Stomach (tissue), 8 donors: ENCODE measurements at regions not wholly inside any gene's neighbourhood (a gene's known extent, or its start where the extent isn't known, plus 50 kb on each side); places are given as distances from the start of the nearest gene placed in this dataset.
"Not testable (repeated sequence)": the region's sequence is repeated elsewhere in the genome, so short reads cannot be mapped to it uniquely, and the experiment has no call there.

ENCODE experiments used
- DNase-seq, 2 donors: peaks; one replicate each; pipeline versions ENCODE4 v3.0.0 to v3.0.0-alpha.2; 2013 to 2019
- H3K27ac ChIP-seq, 5 donors: fragments of 200-600 bp in 4 of 5; sonication (generic) in 4 of 5; one replicate each; pipeline ENCODE4 v1.5.1; 2013 to 2019; ENCODE audit warnings: mild to moderate bottlenecking in 1 of 5, moderate library complexity in 1 of 5
- H3K27me3 ChIP-seq, 3 donors: fragments of 200-600 bp; sonication (generic); one replicate each; pipeline ENCODE4 v1.5.1; 2017 to 2019; ENCODE audit warnings: mixed run types in 1 of 3
- H3K36me3 ChIP-seq, 4 donors: fragments of 200-600 bp; sonication (generic); 1 replicate in 3 of 4; 2 replicates in 1 of 4; pipeline ENCODE4 v1.5.1; 2016 to 2019
- H3K4me1 ChIP-seq, 4 donors: fragments of 200-600 bp; sonication (generic); one replicate each; pipeline ENCODE4 v1.5.1; 2016 to 2019
- H3K4me3 ChIP-seq, 4 donors: fragments of 200-600 bp; sonication (generic) in 3 of 4; one replicate each; pipeline ENCODE4 v1.5.1; 2016 to 2019; ENCODE audit warnings: mild to moderate bottlenecking in 1 of 4
- H3K9me3 ChIP-seq, 4 donors: fragments of 200-600 bp; sonication (generic); one replicate each; pipeline ENCODE4 v1.5.1; 2016 to 2019
- EP300 ChIP-seq: sonication (generic); formaldehyde crosslinking; IDR thresholded peaks from one replicate; pipeline ENCODE4 v1.6.1; 2017; ENCODE audit warnings: antibody characterized with exemption
- POLR2A ChIP-seq, 4 donors: fragments of 450-650 bp; IDR thresholded peaks; one replicate each; pipeline ENCODE4 v1.6.1; 2016; ENCODE audit warnings: antibody characterized with exemption in 4 of 4, control low read depth in 2 of 4, mild to moderate bottlenecking in 1 of 4, moderate library complexity in 1 of 4
- POLR2AphosphoS5 ChIP-seq, 3 donors: sonication (generic); formaldehyde crosslinking; IDR thresholded peaks; one replicate each; pipeline ENCODE4 v1.6.1; 2016; ENCODE audit warnings: antibody characterized with exemption in 3 of 3
- WGBS, 5 donors: extraction: QIAGEN DNeasy Blood & Tissue Kit in 3 of 5; methylation state at CpG; one replicate each; pipeline versions ENCODE4 v1.1.5 to v1.1.7; 2013 to 2018; 5-methylcytosine and 5-hydroxymethylcytosine counted together
- intact Hi-C: fragments of 100-400 bp; cut with DNase I; formaldehyde crosslinking; loops from one replicate; pipeline ENCODE4 v1.15.1; 2023; ENCODE audit warnings: low total_unique reads
- TF ChIP-seq, protein P1 (sequence below), 7 experiments: fragments of 450-650 bp in 4 of 7; fragments of 200-600 bp in 3 of 7; sonication (generic) in 3 of 7; IDR thresholded peaks; one replicate each; pipeline ENCODE4 v1.5.1; 2016 to 2019; ENCODE audit warnings: antibody characterized with exemption in 7 of 7, control low read depth in 2 of 7, mild to moderate bottlenecking in 1 of 7
- donor health status: healthy with polysubstance abuse.
- donor health status: Bipolar disorder and iron deficiency.
- donor health status: healthy.

GRCh38 chr2:163133602-163134001, 295.0 kb upstream of the KCNH7 start:
- no peak for DNase-seq
- no peak for TF ChIP-seq POLR2A (IDR thresholded peaks at IDR 0.05)
- TF ChIP-seq, protein P1, sequence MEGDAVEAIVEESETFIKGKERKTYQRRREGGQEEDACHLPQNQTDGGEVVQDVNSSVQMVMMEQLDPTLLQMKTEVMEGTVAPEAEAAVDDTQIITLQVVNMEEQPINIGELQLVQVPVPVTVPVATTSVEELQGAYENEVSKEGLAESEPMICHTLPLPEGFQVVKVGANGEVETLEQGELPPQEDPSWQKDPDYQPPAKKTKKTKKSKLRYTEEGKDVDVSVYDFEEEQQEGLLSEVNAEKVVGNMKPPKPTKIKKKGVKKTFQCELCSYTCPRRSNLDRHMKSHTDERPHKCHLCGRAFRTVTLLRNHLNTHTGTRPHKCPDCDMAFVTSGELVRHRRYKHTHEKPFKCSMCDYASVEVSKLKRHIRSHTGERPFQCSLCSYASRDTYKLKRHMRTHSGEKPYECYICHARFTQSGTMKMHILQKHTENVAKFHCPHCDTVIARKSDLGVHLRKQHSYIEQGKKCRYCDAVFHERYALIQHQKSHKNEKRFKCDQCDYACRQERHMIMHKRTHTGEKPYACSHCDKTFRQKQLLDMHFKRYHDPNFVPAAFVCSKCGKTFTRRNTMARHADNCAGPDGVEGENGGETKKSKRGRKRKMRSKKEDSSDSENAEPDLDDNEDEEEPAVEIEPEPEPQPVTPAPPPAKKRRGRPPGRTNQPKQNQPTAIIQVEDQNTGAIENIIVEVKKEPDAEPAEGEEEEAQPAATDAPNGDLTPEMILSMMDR (IDR thresholded peaks at IDR 0.05): no peak
- TF ChIP-seq EP300: no peak
- TF ChIP-seq POLR2AphosphoS5 (IDR thresholded peaks at IDR 0.05): no peak
- H3K4me3 ChIP-seq: no peak overlapping the region
- no peaks in the 10 kb centered on the region for H3K4me1 ChIP-seq
- intact Hi-C loops: no loop called here
- H3K36me3 ChIP-seq: no peaks in the 10 kb centered on the region
- no peak overlapping the region for H3K27ac ChIP-seq
- H3K9me3 ChIP-seq: peaks cover 0 to 2% (median 0%) of the 10 kb centered on the region in 4 donors
- H3K27me3 ChIP-seq: no peaks in the 10 kb centered on the region

- no peaks in the 10 kb centered on the region for H3K27me3 ChIP-seq
- H3K4me1 ChIP-seq: no peaks in the 10 kb centered on the region
- no peak overlapping the region for H3K4me3 ChIP-seq
- TF ChIP-seq, protein P1 (IDR thresholded peaks at IDR 0.05): peak in 1 of 7 experiments; percentile 33
- no peak for TF ChIP-seq EP300
- no peaks in the 10 kb centered on the region for H3K9me3 ChIP-seq
- no peak overlapping the region for H3K27ac ChIP-seq
- intact Hi-C loops: no loop called here
- peak in 1 of 2 donors; percentile 7 for DNase-seq
- WGBS, 5 donors: 4 to 39% (median 6%) methylated on average over 3 of the region's 3 CpGs
- no peaks in the 10 kb centered on the region for H3K36me3 ChIP-seq
These were observed 294.3 kb upstream of the KCNH7 start for GRCh38 chr2:163132850-163133249.

GRCh38 chr2:163132207-163132606, 293.6 kb upstream of the KCNH7 start:
- H3K27ac ChIP-seq, H3K4me3 ChIP-seq, H3K9me3 ChIP-seq, DNase-seq, H3K27me3 ChIP-seq, H3K4me1 ChIP-seq, intact Hi-C loops, H3K36me3 ChIP-seq: not testable (repeated sequence)
- WGBS, 5 donors: 87 to 91% (median 90%) methylated on average over 2 of the region's 2 CpGs

GRCh38 chr2:163123526-163123925, 285.0 kb upstream of the KCNH7 start:
- Histone ChIP-seq H3K4me1 (no peaks in the 10 kb centered on the region), H3K27ac (no peak overlapping the region), H3K36me3 (no peaks in the 10 kb centered on the region), H3K9me3 (no peaks in the 10 kb centered on the region), H3K27me3 (no peaks in the 10 kb centered on the region), H3K4me3 (no peak overlapping the region)
- no peak for DNase-seq
- no peak for TF ChIP-seq EP300
- TF ChIP-seq POLR2AphosphoS5 (IDR thresholded peaks at IDR 0.05): no peak
- TF ChIP-seq, protein P1 (IDR thresholded peaks at IDR 0.05): no peak
- no peak for TF ChIP-seq POLR2A (IDR thresholded peaks at IDR 0.05)
- intact Hi-C loops: no loop called here
- 32 to 62% (median 52%) methylated on average over 1 of the region's 1 CpG for WGBS, 5 donors

- no peak for DNase-seq
- TF ChIP-seq, protein P1 (IDR thresholded peaks at IDR 0.05): no peak
- no peaks in the 10 kb centered on the region for H3K27me3 ChIP-seq
- no peak overlapping the region for H3K4me3 ChIP-seq
- no peaks in the 10 kb centered on the region for H3K4me1 ChIP-seq
- no peaks in the 10 kb centered on the region for H3K36me3 ChIP-seq
- intact Hi-C loops: no loop called here
- no peak overlapping the region for H3K27ac ChIP-seq
- no peaks in the 10 kb centered on the region for H3K9me3 ChIP-seq
These were observed 283.7 kb upstream of the KCNH7 start for GRCh38 chr2:163122257-163122656.
